ENCODE measurements at regions not wholly inside any gene's neighbourhood (a gene's known extent, or its start where the extent isn't known, plus 50 kb on each side); places are given as distances from the start of the nearest gene placed in this dataset.
A peak's percentile ranks its signal among the peaks of the same experiment; 100 is the strongest.
"Not testable (repeated sequence)": the region's sequence is repeated elsewhere in the genome, so short reads cannot be mapped to it uniquely, and the experiment has no call there.

GRCh38 chr6:137623293-137623692, 129.1 kb upstream of the OLIG3 start:
- peak; percentile 55 for DNase-seq (ENCODE audit: low read depth)

GRCh38 chr6:137625100-137625661, 131.0 kb upstream of the OLIG3 start:
- DNase-seq (ENCODE audit: low read depth), result no peak

- DNase-seq (ENCODE audit: low read depth), result peak; percentile 14
These were observed 131.6 kb upstream of the OLIG3 start for GRCh38 chr6:137625808-137626207.

- DNase-seq (ENCODE audit: low read depth), result no peak
These were observed 136.5 kb upstream of the OLIG3 start for GRCh38 chr6:137630666-137631065.

GRCh38 chr6:137631323-137631722, 137.1 kb upstream of the OLIG3 start:
- no peak for DNase-seq (ENCODE audit: low read depth)

- peak; percentile 40 for DNase-seq (ENCODE audit: low read depth)
These were observed 140.0 kb upstream of the OLIG3 start for GRCh38 chr6:137634177-137634576.

- DNase-seq (ENCODE audit: low read depth), result peak; percentile 95
These were observed 142.9 kb upstream of the OLIG3 start for GRCh38 chr6:137637121-137637520.

GRCh38 chr6:137638926-137639706, 144.9 kb upstream of the OLIG3 start:
- peak; percentile 48 for DNase-seq (ENCODE audit: low read depth)

GRCh38 chr6:137640086-137640485, 145.9 kb upstream of the OLIG3 start:
- DNase-seq (ENCODE audit: low read depth), result no peak

GRCh38 chr6:137641474-137642077, 147.4 kb upstream of the OLIG3 start:
- DNase-seq (ENCODE audit: low read depth), result peak; percentile 80

GRCh38 chr6:137643210-137643609, 149.0 kb upstream of the OLIG3 start:
- not testable (repeated sequence) for DNase-seq (ENCODE audit: low read depth)

- not testable (repeated sequence) for DNase-seq (ENCODE audit: low read depth)
These were observed 149.4 kb upstream of the OLIG3 start for GRCh38 chr6:137643644-137644043.

GRCh38 chr6:137645850-137646249, 151.7 kb upstream of the OLIG3 start:
- no peak for DNase-seq (ENCODE audit: low read depth)

GRCh38 chr6:137646484-137646883, 152.3 kb upstream of the OLIG3 start:
- no peak for DNase-seq (ENCODE audit: low read depth)

GRCh38 chr6:137647762-137648447, 153.7 kb upstream of the OLIG3 start:
- DNase-seq (ENCODE audit: low read depth), result peak; percentile 72

GRCh38 chr6:137650720-137651119, 156.5 kb upstream of the OLIG3 start:
- no peak for DNase-seq (ENCODE audit: low read depth)

- DNase-seq (ENCODE audit: low read depth), result no peak
These were observed 157.0 kb upstream of the OLIG3 start for GRCh38 chr6:137651178-137651577.

- DNase-seq (ENCODE audit: low read depth), result no peak
These were observed 157.6 kb upstream of the OLIG3 start for GRCh38 chr6:137651591-137652335.

- peak; percentile 56 for DNase-seq (ENCODE audit: low read depth)
These were observed 158.9 kb upstream of the OLIG3 start for GRCh38 chr6:137652961-137653705.

- DNase-seq (ENCODE audit: low read depth), result no peak
These were observed 159.5 kb upstream of the OLIG3 start for GRCh38 chr6:137653706-137654059.

GRCh38 chr6:137654365-137654981, 160.3 kb upstream of the OLIG3 start:
- DNase-seq (ENCODE audit: low read depth), result no peak
